ENCODE measurements at regions not wholly inside any gene's neighbourhood (a gene's known extent, or its start where the extent isn't known, plus 50 kb on each side); places are given as distances from the start of the nearest gene placed in this dataset.

DNA sequence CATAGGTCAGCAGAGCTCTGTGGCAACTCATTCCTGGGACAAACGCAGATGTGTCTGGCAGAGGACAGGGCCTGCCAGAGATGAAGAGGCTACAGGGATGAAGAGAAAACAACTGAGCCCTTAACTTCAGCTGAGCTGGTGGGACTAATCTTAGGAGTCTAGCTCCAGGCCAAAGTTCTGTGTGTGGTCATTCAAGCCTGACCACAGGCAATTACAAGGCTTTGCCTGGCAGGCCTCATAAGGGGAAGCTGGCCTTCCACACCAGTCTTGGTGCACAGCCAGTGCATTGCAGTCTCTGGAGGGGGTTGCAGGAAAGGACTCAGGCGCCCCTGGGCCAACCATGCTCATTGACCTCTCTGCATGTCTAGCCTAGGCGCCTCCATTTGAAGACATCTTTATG, 127.6 kb upstream of the DAAM1 start:
- Histone ChIP-seq H3K36me3 (no peaks in the 10 kb centered on the region), H3K27me3 (replicated peaks) (no peaks in the 10 kb centered on the region), H3K4me3 (no peak overlapping the region), H3K9me3 (replicated peaks) (no peaks in the 10 kb centered on the region), H3K27ac (no peak overlapping the region), H3K4me1 (replicated peaks) (no peaks in the 10 kb centered on the region)
- DNase-seq (ENCODE audit: low read depth in 1 of 2, low spot score in 2 of 2): no peak

- H3K9me3 ChIP-seq (replicated peaks): no peaks in the 10 kb centered on the region
- no peaks in the 10 kb centered on the region for H3K36me3 ChIP-seq
- no peaks in the 10 kb centered on the region for H3K4me1 ChIP-seq (replicated peaks)
- H3K4me3 ChIP-seq: no peak overlapping the region
- DNase-seq (ENCODE audit: low read depth in 1 of 2, low spot score in 2 of 2): no peak
- H3K27me3 ChIP-seq (replicated peaks): no peaks in the 10 kb centered on the region
- no peak overlapping the region for H3K27ac ChIP-seq
Observed at GRCh38 chr14:59061292-59061691, 127.2 kb upstream of the DAAM1 start.

DNA sequence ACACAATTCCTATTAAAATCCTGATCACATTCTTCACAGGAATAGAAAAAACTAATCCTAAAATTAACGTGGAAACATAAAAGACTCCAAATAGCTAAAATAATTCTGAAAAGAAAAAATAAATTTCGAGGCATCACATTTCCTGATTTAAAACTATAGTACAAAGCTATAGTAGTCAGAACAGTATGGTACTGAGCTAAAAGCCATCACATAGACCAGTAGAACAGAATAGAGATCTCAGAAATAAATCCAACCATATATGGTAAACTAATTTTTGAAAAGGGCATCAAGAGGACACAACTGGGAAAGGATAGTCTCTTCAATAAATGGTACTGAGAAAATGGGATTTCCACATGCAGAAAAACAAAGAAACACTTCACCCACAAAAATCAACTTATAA, 125.2 kb upstream of the DAAM1 start:
- H3K36me3 ChIP-seq: no peaks in the 10 kb centered on the region
- no peak overlapping the region for H3K4me3 ChIP-seq
- H3K9me3 ChIP-seq (replicated peaks): no peaks in the 10 kb centered on the region
- H3K27me3 ChIP-seq (replicated peaks): no peaks in the 10 kb centered on the region
- H3K4me1 ChIP-seq (replicated peaks): no peaks in the 10 kb centered on the region
- no peak overlapping the region for H3K27ac ChIP-seq
- no peak for DNase-seq (ENCODE audit: low read depth in 1 of 2, low spot score in 2 of 2)

GRCh38 chr14:59067127-59067894, 121.2 kb upstream of the DAAM1 start:
- Histone ChIP-seq H3K27me3 (replicated peaks) (no peaks in the 10 kb centered on the region), H3K9me3 (replicated peaks) (no peaks in the 10 kb centered on the region), H3K4me3 (no peak overlapping the region), H3K27ac (no peak overlapping the region), H3K4me1 (replicated peaks) (no peaks in the 10 kb centered on the region), H3K36me3 (no peaks in the 10 kb centered on the region)
- no peak for DNase-seq (ENCODE audit: low read depth in 1 of 2, low spot score in 2 of 2)

GRCh38 chr14:59069163-59069854, 119.2 kb upstream of the DAAM1 start:
- DNase-seq (ENCODE audit: low read depth in 1 of 2, low spot score in 2 of 2): no peak
- H3K27ac ChIP-seq: no peak overlapping the region
- no peaks in the 10 kb centered on the region for H3K9me3 ChIP-seq (replicated peaks)
- H3K27me3 ChIP-seq (replicated peaks): no peaks in the 10 kb centered on the region
- H3K4me3 ChIP-seq: no peak overlapping the region
- no peaks in the 10 kb centered on the region for H3K36me3 ChIP-seq
- no peaks in the 10 kb centered on the region for H3K4me1 ChIP-seq (replicated peaks)

DNA sequence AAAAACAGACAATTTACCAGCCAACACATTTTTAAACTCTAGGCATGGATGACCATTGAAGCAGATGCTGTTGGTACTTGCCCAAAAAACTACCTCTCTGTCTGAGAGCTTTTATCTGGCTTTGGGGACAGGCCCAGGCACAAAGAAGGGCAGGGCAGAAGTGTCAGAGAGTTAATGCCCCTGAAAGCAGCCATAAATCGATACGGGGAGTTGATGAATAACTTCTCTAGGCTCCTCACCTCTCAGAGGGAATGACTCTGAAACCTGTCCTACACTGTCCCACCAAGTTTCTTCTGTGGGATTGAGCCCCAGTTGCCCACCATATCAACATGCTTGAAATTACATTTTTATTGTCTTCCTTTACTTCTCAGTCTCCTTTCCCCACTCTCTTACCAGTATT, 113.0 kb upstream of the DAAM1 start:
- no peaks in the 10 kb centered on the region; the same call in 1 of the 2 replicates for H3K27me3 ChIP-seq (replicated peaks)
- DNase-seq (ENCODE audit: low read depth in 1 of 2, low spot score in 2 of 2): no peak
- H3K4me1 ChIP-seq (replicated peaks): no peaks in the 10 kb centered on the region
- no peaks in the 10 kb centered on the region for H3K36me3 ChIP-seq
- no peaks in the 10 kb centered on the region for H3K9me3 ChIP-seq (replicated peaks)
- no peak overlapping the region for H3K27ac ChIP-seq
- H3K4me3 ChIP-seq: no peak overlapping the region

DNA sequence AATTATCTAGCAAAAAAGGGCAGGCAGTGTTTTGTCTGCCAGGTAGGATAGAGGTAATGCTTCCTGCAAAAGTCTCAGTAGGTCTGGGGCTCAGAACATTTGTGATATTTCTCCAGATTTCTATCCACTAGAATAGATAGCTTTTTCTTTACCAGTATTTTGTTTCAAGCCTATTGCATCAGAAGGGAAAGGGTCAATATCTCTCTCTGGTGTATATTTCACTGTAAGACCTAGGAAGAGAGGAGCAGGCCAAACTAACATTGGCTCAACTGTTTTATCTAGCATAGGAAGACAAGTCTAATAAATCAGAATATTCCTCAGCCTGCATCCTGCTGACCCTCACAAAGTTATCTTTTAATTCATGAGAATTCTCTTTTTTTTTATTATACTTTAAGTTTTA, 106.7 kb upstream of the DAAM1 start:
- Histone ChIP-seq H3K36me3 (no peaks in the 10 kb centered on the region), H3K27ac (no peak overlapping the region), H3K4me3 (no peak overlapping the region), H3K27me3 (replicated peaks) (no peaks in the 10 kb centered on the region; the same call in 1 of the 2 replicates), H3K4me1 (replicated peaks) (peaks cover 3% of the 10 kb centered on the region), H3K9me3 (replicated peaks) (no peaks in the 10 kb centered on the region)
- no peak for DNase-seq (ENCODE audit: low read depth in 1 of 2, low spot score in 2 of 2)

GRCh38 chr14:59085207-59085739, 103.2 kb upstream of the DAAM1 start:
- no peak for DNase-seq (ENCODE audit: low read depth in 1 of 2, low spot score in 2 of 2)
- Histone ChIP-seq H3K27ac (no peak overlapping the region), H3K27me3 (replicated peaks) (no peaks in the 10 kb centered on the region), H3K36me3 (no peaks in the 10 kb centered on the region), H3K4me3 (no peak overlapping the region), H3K4me1 (replicated peaks) (peaks cover 3% of the 10 kb centered on the region), H3K9me3 (replicated peaks) (no peaks in the 10 kb centered on the region)

DNA sequence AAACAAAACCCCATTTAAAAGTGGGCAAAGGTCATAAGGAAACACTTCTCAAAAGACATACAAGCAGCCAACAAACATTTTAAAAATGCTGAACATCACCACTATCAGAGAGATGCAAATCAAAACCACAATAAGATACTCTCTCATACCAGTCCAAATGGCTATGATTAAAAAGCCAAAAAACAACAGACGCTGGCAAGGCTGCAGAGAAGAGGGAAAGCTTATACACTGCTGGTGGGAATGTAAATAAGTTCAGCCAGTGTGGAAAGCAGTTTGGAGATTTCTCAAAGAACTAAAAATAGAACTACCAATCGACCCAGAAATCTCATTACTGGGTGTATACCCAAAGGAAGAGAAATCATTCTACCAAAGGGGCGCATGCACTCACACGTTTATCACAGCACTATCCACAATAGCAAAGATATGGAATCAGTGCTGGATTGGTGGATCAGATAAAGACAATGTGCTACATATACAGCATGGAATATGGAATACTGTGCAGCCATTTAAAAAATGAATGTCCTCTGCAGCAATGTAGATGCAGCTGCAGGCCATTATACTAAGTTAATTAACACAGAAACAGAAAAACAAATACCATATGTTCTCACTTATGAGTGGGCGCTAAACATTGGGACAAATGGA, 102.1 kb upstream of the DAAM1 start:
- Histone ChIP-seq H3K27ac (no peak overlapping the region), H3K4me1 (replicated peaks) (peaks cover 3% of the 10 kb centered on the region), H3K36me3 (no peaks in the 10 kb centered on the region), H3K27me3 (replicated peaks) (no peaks in the 10 kb centered on the region), H3K9me3 (replicated peaks) (no peaks in the 10 kb centered on the region), H3K4me3 (no peak overlapping the region)
- no peak for DNase-seq (ENCODE audit: low read depth in 1 of 2, low spot score in 2 of 2)

- no peak overlapping the region for H3K4me3 ChIP-seq
- H3K4me1 ChIP-seq (replicated peaks): peaks cover 3% of the 10 kb centered on the region
- no peaks in the 10 kb centered on the region for H3K27me3 ChIP-seq (replicated peaks)
- DNase-seq (ENCODE audit: low read depth in 1 of 2, low spot score in 2 of 2): no peak
- no peaks in the 10 kb centered on the region for H3K9me3 ChIP-seq (replicated peaks)
- H3K36me3 ChIP-seq: no peaks in the 10 kb centered on the region
- no peak overlapping the region for H3K27ac ChIP-seq
Observed at GRCh38 chr14:59087240-59087639, 101.2 kb upstream of the DAAM1 start.

- no peak overlapping the region for H3K4me3 ChIP-seq
- H3K4me1 ChIP-seq (replicated peaks): peaks cover 3% of the 10 kb centered on the region
- no peaks in the 10 kb centered on the region for H3K27me3 ChIP-seq (replicated peaks)
- H3K27ac ChIP-seq: no peak overlapping the region
- no peak for DNase-seq (ENCODE audit: low read depth in 1 of 2, low spot score in 2 of 2)
- H3K36me3 ChIP-seq: no peaks in the 10 kb centered on the region
- no peaks in the 10 kb centered on the region for H3K9me3 ChIP-seq (replicated peaks)
Observed at GRCh38 chr14:59087711-59088110, 100.8 kb upstream of the DAAM1 start.

- H3K9me3 ChIP-seq (replicated peaks): no peaks in the 10 kb centered on the region
- H3K4me1 ChIP-seq (replicated peaks): peaks cover 3% of the 10 kb centered on the region
- no peak overlapping the region for H3K4me3 ChIP-seq
- no peaks in the 10 kb centered on the region for H3K27me3 ChIP-seq (replicated peaks)
- no peaks in the 10 kb centered on the region for H3K36me3 ChIP-seq
- no peak for DNase-seq (ENCODE audit: low read depth in 1 of 2, low spot score in 2 of 2)
- no peak overlapping the region for H3K27ac ChIP-seq
Observed at GRCh38 chr14:59090572-59090971, 97.9 kb upstream of the DAAM1 start.

DNA sequence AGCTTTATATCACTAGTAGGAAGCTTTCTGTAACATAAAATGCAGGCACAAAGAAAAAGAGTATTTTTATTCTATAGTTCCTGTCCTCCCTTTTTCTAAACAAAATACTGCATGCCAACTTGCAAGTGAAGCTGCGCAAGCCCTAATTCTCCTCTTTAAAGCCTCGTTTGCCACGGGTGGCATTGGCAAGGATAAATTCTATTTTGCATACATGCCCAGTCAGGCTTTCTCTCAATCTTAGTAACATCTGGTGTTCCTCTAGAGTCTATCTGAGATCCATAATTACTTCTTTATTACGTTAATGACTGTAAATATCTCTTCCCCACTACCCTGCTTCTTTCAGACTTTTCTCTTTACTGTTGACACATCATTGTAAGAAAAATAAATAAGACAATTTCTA, 97.1 kb upstream of the DAAM1 start:
- H3K27ac ChIP-seq: no peak overlapping the region
- peaks cover 3% of the 10 kb centered on the region for H3K4me1 ChIP-seq (replicated peaks)

DNA sequence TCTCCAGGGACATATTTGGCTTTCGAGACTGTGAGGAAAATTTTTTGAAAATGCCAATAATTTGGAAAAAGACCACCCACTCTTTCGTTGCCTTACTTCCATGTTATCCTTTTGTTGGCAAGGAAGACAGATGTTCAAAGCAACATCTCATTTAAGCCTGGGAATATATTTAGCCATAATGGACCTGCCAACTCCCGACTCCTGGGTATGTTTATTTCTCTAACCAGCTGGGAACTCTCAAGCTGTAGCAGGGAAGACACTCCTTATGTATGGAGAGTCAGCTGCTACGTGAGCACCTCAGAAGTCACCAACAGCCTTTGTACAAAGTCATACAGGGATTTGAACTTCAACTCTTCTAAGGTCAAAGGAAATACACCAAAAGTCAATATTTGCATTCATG, 96.5 kb upstream of the DAAM1 start:
- Histone ChIP-seq H3K27me3 (replicated peaks) (no peaks in the 10 kb centered on the region), H3K9me3 (replicated peaks) (no peaks in the 10 kb centered on the region), H3K27ac (no peak overlapping the region), H3K4me3 (no peak overlapping the region), H3K4me1 (replicated peaks) (no peaks in the 10 kb centered on the region), H3K36me3 (no peaks in the 10 kb centered on the region)
- no peak for DNase-seq (ENCODE audit: low read depth in 1 of 2, low spot score in 2 of 2)

More for the DNA sequence above, 97.1 kb upstream of the DAAM1 start:
- no peak for DNase-seq (ENCODE audit: low read depth in 1 of 2, low spot score in 2 of 2)
- Histone ChIP-seq H3K4me3 (no peak overlapping the region), H3K36me3 (no peaks in the 10 kb centered on the region), H3K27me3 (replicated peaks) (no peaks in the 10 kb centered on the region), H3K9me3 (replicated peaks) (no peaks in the 10 kb centered on the region)
